ENCODE measurements at regions not wholly inside any gene's neighbourhood (a gene's known extent, or its start where the extent isn't known, plus 50 kb on each side); places are given as distances from the start of the nearest gene placed in this dataset.

- TF ChIP-seq TCF12 (IDR thresholded peaks at IDR 0.05; ENCODE audit: low read depth, low read length) (no peak), SIN3A (conservative IDR thresholded peaks at IDR 0.05 in 1 of 2, IDR thresholded peaks at IDR 0.05 in 1 of 2; ENCODE audit: low read depth in 1 of 2, low read length in 2 of 2) (no peak), POLR2AphosphoS5 (IDR thresholded peaks at IDR 0.05; ENCODE audit: low read depth, low read length) (no peak), EZH2 (IDR thresholded peaks at IDR 0.05; ENCODE audit: low read depth, low read length, severe bottlenecking) (no peak), CTCF (IDR thresholded peaks at IDR 0.05; ENCODE audit: control extremely low read depth in 1 of 3, insufficient read depth in 1 of 3, low read depth in 1 of 3, low read length in 3 of 3) (no peak), YY1 (IDR thresholded peaks at IDR 0.05; ENCODE audit: low read depth, low read length) (no peak), MAFK (IDR thresholded peaks at IDR 0.05; ENCODE audit: low read depth, low read length) (no peak), POLR2A (IDR thresholded peaks at IDR 0.05; ENCODE audit: control extremely low read depth in 1 of 2, low read depth in 2 of 2, low read length in 2 of 2) (no peak), JUND (IDR thresholded peaks at IDR 0.05; ENCODE audit: low read length) (no peak), EGR1 (IDR thresholded peaks at IDR 0.05; ENCODE audit: borderline replicate concordance, low read depth, low read length) (no peak), SP2 (IDR thresholded peaks at IDR 0.05; ENCODE audit: low read length) (no peak), RBBP5 (IDR thresholded peaks at IDR 0.05; ENCODE audit: borderline replicate concordance, low read depth, low read length) (no peak), TAF1 (IDR thresholded peaks at IDR 0.05; ENCODE audit: low read depth, low read length) (no peak)
These were observed 145.4 kb upstream of the PALMD start for GRCh38 chr1:99500541-99500940.
